HTR-8/SVneo (cell line): ENCODE measurements at regions not wholly inside any gene's neighbourhood (a gene's known extent, or its start where the extent isn't known, plus 50 kb on each side); places are given as distances from the start of the nearest gene placed in this dataset.

Experiments
- DNase-seq: peaks from one replicate; pipeline ENCODE4 v3.0.0; 2011; ENCODE audit warnings: low spot score, mixed read lengths; ENCODE audit not compliant: insufficient read length
- FAIRE-seq: peaks from 2 replicates; lab custom pipeline; 2011; peaks lifted over from hg19 to GRCh38; lab: Jason Lieb, UNC

DNA sequence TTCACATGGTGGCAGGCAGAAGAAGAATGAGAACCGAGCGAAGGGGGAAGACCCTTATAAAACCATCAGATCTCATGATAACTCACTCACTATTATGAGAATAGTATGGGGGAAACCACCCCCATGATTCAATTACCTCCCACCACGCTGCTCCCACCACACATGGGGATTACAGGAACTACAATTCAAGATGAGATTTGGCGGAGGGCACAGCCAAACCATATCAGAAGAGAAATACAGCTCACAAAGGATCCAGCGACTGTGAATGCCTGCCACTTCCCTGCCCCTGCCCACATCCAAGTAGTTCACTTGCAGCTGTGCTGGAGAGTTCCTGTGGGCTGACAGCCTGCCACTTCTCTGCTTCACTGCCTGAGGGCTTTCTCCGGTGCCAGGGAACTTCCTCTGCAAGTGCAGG lies 148.7 kb downstream of the C7orf25 start:
- FAIRE-seq (no peak), DNase-seq (no peak)

DNA sequence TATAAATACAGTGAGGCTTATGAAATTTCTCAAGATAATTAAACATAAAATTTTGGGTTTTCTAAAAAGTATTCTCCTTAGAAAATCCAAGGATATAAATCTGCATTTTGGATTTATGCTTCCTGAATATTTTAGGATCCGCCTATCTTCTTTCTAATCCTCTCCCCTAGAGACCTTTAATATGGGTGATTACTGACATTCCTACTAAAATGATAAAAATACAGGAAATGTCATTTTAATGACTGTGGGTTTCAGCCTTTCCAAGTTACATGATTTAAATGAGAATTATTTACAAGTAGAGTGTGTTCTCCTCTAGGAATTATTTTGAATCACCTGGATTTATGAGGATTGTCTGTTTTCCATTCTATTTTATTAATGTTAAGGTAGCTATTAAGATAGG lies 150.4 kb downstream of the C7orf25 start:
- FAIRE-seq (no peak), DNase-seq (no peak)

DNA sequence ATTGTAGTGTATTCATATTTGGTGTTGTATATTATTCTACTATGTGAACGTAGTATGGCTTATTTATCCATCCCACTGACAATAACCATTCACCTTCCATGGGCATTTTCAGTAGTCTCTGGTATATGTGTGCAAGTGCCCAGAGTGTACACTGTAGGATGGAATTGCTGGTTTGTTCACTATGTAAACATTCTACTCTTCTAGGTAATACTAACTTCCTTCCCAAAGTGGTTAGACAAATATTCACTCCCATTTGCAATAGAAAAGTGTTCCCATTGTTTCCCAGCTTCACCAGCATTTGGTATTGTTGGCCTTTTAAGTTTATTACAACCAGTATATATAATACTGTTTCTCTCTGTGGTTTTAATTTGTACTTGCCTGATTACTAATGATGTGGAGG lies 153.7 kb downstream of the C7orf25 start:
- no peak for FAIRE-seq
- no peak for DNase-seq

DNA sequence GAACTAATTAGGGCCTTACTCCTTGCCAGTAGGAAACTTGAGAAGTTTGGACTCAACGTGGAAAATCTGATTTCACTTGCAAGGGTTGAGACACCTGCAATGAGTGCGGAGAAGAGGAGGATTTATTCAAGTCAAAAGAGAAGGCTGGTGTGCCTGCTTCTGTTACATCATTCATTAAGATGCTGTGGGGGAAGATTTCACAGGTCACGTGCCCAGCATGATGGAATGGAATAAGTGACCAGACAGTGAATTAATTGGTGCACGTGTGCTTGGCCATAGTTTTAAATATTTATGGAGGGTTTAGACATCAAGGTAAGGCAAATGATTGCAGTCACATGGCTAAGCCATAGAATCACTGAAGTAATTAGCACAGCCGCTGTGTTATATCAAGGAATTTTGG lies 155.0 kb downstream of the C7orf25 start:
- FAIRE-seq: no peak
- no peak for DNase-seq

DNA sequence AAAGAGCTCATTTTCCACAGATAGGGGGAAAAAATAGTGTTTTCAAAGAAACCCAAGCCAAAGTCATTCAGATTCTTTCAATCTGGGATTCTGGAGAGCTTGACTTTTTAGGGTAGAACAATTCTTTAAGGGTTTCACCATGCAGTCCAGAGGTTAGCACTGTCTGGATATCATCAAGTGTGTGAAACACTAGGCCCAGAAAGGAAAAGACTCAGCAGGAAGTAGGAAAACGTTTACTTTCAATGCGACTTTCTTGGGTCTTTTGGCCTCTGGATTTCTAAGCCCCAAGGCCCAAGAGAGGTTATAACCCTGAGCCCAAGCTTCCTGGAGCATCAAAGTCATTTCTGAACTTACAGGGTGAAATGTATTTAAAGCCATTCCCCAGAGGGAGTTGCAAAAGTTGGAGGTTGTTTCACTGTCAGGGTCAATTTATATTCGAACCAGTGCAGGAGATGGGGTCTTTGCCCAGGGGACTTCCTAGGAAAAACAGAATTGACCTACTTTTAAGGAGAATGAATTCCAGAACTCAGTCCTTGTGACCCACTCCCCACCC lies 158.0 kb downstream of the C7orf25 start:
- DNase-seq (no peak), FAIRE-seq (no peak)

DNA sequence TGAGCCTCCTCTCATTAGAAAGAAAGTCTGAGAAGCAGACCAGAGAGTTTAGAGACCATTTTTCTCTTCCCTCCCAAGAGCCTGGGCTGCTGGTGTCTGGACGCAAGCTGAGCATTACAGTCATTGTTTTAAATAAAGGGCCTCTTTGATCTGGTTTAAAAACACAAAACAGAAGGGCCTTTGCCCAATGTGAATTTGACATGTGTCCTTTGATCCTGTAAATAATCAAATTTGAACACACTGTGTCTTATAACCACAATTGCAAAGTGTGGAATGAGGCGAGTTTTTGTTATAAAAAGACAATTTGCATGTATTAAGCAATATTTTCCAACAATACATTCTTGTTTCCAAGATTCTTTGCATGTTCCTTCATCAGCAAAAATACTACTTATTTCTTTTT lies 158.5 kb downstream of the C7orf25 start:
- DNase-seq (no peak), FAIRE-seq (no peak)

DNA sequence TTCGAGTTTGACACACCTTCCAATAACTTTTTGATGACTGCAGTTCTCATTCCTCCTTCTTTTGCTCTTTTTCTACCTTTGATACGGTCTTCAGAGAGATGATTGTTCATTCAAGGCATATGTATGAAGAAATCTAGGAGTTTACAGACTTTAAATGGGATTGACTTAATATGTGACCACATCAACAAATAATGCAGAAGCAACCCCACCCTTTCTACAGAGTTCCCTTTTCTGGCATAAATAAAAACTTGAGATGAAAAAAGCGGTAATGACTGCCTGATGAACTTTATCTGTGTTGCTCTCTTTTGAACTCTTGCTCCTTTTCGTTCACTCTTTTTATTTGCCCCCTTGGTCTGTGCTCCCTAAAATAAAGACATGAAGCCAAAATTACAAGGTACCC lies 161.7 kb downstream of the C7orf25 start:
- FAIRE-seq (no peak), DNase-seq (no peak)

DNA sequence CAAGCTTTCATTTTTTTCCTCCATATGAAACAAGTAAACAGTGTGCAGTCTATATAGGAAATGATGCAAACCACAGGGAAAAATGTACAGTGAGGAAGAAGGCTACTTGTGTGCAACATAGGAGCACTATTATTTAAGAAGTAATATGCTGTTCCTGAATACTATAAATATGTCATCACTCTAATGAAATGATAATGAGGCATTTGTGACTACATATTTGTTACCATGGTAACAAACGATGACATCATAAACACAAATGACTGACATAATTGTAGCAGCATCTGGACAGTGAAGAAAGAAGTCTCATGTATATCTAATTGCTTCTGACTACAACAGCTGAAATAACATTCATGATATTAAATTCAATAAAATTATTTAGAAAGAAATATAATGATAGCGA lies 164.8 kb downstream of the C7orf25 start:
- FAIRE-seq: no peak
- DNase-seq: no peak

DNA sequence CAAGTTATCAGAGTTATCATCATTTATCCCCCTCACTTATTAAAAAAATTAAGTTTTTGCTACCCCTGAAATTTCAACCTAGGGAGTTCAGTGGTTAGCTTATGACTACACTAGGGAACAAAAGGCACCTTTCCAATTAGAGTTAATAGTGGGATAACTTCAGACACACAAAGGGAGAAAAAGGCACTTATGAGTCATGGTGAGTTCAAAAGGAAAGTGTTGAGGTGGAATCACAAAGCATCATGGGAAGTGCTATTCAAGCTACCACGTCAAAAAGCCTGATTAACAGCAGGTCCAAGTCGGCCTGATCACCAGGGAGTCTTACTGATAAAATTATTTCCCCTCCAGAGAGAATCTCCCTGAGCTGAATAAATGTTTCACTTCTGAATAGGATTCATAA lies 165.7 kb downstream of the C7orf25 start:
- no peak for FAIRE-seq

DNA sequence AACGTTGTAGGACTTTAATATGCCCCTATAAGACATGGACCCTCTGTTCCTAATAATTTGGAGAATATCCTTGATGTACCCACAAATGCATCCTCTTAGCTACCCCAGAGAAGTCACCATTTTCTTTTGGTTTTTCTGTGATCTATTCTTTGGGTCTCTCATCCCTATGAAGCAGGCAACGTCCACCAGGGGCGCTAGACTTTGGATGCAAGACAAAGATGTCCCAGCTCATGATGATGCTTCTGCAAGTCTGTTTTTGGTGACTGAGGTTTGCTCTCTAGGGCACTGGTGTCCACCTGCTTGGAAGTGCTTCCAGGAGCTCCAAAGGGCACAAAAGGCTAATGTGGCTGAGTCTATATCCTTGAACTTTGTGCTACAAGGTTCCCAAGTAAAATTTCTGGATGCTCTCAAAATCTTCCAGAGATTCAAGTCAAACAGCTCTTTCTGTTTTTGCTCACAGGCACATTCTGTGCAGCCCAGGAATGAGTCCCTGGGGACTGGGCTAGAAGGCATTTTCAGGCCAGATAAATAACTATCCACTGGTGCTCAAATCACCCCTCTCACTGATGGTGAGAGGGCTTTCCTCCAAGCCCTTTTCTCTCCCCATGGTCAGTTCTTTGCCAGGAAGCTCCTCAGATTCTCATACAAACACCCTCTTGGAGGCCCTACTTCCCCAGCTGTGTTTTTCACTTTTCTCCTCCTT lies 166.4 kb downstream of the C7orf25 start:
- FAIRE-seq: no peak
- no peak for DNase-seq

More for the DNA sequence above, 165.7 kb downstream of the C7orf25 start:
- DNase-seq: no peak

DNA sequence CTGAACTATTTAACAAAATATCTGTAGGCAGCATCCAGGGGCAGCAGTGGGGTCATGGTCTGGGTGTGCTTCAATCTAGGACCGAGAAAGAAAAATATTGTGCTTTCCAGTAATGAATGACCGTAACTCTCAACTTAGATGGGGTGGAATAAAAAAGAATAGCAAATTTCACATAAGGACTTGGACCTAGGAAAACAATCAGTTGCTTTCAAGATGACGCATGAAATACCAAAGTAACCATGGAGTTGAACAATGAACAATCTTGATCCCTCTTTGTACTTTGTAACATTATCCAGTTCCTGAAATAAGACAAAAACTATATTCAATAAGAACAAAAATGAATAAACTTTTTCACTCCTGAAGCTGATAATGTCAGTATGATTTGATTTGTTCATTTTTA lies 167.1 kb downstream of the C7orf25 start:
- FAIRE-seq: no peak
- no peak for DNase-seq

DNA sequence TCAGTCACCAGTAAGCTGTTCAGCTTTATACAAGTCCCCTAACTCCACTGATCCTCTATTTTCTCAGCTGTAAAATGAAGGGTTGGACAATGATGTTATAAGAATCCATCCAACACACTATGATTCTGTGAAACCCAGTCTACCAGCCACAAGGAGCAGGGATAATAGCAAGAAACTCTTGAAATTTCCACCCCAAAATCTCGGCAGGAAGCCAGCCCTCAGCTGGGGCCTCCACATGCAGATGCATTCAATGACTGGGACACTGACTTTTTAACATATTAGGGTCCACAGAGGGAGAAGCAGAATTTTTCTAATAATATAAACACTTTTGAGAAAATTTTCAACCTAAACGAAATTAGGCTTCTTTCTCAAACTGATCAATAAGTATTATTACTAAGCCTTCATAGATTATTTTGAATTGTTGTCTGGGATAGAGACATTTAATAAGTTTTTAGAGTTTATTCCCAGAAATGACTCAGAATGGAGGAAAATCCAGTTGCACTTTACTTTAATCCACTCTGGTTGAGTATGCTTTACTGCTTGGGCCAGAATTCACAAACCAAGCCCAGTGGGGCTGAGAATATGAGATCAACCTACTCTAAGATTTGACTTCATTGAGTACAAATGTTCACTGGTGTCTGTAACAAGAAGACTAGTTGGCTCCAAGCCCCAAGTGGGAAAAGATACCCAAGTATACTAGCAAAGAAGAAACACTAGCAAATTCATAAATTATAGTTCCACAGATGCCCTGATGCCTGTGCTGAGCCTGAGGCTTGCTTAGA lies 168.6 kb downstream of the C7orf25 start:
- FAIRE-seq: no peak
- DNase-seq: no peak

DNA sequence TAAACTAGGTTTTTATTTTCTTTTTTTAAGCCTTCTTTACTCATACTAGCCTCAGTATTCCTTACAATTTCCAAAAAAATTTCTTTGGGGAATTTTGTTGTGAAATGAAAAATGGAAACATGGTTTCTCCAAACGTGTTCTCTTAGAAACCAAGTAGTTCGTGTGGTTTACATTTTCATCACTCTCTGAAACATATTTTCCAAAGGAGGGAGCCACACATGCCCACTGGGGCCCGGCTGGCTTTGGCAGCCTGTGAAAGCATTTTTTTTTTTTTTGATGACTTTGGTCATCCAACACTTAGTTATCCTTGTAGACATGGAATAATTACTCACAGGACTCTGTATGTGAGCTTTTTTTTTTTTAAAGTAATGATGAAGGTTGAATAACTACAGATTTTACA lies 169.6 kb downstream of the C7orf25 start:
- DNase-seq (no peak), FAIRE-seq (no peak)

DNA sequence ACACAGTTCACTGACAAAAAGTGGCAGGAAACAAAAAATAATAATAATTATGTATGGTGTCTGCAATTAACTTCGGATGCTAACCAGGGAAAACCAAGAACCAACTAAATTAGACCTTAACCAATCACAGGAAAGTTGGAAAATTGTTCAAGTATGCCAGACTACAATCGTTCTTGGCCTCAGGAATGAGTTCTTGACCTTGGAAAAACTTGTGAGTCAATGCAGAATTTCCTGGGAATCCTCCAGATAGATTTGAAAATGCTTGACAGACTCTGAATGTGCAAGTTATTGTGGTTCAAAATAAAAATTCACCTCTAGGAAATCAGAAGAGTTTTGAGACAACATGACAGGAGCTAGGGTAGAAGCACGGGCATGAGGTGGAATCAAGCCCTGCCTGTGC lies 171.5 kb downstream of the C7orf25 start:
- FAIRE-seq (no peak), DNase-seq (no peak)

DNA sequence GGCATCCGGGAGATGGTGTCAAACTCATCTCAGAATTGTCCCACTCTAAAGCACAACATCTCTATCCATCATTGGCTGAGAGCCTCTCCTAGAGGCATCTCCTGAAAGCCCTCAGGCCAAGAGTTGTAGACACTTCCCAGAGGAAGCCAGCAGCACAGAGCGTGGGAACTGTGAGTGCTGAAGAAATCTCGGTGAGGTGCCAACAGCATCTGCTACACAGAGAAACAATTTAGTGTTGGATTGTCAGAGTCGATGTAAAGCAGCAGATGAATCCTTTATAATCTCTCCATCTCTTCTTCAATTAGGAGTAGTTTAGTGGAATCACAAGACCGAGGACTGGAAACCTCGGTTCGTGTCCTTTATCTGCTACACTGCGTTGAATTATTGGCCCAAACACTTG lies 172.2 kb downstream of the C7orf25 start:
- DNase-seq (no peak), FAIRE-seq (no peak)

DNA sequence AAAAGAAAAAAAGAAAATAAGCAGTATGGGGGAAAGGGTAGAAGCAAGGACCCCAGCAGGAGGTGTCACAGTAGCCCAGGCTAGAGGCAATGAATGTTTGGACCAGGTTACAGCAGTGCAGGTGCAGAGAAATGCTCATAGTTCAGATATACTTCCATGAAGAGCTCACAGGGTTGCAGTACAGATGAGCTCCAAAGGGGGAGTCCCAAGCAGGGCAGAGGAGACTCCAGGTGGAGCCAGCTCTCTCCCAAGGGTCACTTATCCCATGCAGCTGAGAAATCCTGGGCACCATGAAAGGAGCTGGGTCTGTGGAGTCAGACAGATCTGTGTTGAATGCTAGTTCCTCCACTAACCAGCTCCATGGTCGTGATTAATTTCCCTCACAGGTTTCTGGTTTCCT lies 174.9 kb downstream of the C7orf25 start:
- DNase-seq: peak; percentile 8
- FAIRE-seq: no peak

DNA sequence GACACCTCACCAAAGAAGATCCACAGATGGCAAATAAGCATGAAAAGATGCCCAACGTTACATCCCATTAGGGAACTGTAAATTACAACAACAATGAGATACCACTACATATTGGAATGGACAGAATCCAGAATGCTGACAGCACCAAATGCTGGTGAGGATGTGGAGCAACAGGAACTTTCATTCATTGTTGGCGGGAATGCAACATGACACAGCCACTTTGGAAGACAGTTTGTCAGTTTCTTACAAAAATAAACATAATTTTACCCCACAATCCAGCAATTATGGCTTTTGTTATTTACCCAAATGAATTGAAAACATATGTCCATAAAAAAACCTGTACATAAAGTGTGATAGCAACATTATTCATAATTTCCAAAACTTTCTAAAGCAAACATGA lies 176.8 kb downstream of the C7orf25 start:
- DNase-seq (no peak), FAIRE-seq (no peak)

DNA sequence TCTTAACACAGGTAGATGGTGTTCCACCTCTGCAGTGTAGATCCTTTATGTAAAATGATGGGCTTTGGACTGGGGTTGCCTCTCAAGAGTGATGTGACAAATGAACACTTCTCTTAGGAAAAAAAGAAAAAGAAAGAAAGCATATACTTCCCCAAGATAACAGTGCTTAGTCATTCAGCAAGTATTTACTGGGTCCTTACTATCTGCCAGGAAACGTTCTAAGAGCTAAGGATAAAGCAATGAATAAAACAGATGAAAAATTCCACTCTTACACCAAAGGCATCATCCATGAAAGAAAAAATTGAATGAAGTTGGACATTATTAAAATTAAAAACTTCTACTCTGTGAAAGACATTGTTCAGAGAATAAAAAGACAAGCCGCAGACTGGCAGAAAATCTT lies 177.3 kb downstream of the C7orf25 start:
- DNase-seq (no peak), FAIRE-seq (no peak)

DNA sequence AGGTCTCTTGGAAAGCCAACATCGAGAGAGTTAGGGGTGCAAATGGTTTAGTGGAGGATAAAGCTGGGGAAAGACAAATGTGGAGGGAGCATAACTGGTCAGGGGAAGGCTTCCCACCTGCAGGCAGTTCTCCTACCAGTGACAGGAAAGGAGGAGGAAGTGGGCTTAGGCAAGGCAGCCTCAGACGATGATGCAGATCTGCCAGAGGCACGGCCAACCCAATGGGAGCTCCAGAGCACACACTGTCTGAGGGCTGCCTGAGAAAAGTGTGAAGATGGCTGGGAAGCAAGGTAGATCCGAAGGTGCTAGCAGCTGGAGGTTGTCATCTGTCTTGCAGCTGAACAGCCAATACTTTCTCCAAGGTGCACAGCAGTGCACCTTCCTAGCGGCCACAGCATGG lies 178.8 kb downstream of the C7orf25 start:
- FAIRE-seq: no peak

DNA sequence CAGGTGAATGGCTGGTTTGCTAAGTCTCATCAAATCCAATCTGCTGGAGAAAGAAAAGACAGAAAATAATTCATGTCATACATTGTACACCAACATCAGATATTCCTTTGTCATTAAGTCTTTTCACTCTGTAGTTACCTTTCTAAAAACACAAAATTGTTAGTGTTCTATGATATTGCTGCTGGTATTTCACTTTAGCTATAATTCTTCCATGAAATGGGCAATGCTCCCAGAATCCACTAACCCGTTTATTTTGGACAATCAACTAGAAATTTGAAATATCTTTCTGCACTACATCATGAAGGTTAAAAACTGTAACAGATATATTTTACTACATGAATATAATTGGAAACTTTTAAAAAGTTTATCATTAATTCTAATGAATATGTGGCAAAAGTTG lies 181.3 kb downstream of the C7orf25 start:
- DNase-seq (no peak), FAIRE-seq (no peak)

More for the DNA sequence above, 178.8 kb downstream of the C7orf25 start:
- DNase-seq: no peak

DNA sequence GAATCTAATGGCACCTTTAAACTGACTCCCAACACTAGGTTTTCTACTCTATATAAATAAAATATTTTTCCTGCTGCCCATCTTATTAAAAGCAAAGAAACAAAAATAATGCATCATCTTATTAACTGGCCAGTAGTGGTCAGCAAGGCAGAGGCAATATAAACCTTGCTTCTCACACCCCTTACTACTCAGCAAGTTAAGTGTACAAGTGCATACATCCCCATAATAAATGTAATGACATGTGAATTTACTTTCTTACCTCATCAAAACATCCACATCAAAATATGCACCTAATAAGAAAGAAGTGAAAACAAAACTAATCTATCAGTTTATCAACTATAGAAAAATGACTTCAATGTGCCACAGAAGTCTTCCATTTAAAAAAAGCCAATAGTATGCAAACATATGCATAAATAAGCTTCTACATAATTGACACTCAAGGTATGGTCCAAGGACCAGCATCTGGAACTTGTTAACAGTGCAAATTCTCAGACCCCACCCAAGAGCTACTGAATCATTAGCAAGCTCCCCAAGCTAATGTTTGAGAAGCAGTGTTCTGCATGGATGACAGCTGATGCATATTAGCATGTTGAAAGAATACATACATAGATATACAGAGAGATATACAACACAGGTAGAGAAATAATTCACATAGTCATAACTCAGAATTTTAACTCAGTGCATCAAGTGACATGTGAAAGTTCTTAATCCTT lies 182.7 kb downstream of the C7orf25 start:
- DNase-seq (no peak), FAIRE-seq (no peak)
